ENCODE measurements at regions not wholly inside any gene's neighbourhood (a gene's known extent, or its start where the extent isn't known, plus 50 kb on each side); places are given as distances from the start of the nearest gene placed in this dataset.

GRCh38 chr15:98586066-98586465 lies 62.3 kb upstream of the IGF1R start:
- TF ChIP-seq CTCF (IDR thresholded peaks at IDR 0.05; ENCODE audit: insufficient read depth, low read length, poor library complexity, severe bottlenecking), result no peak
- no peak for TF ChIP-seq EZH2phosphoT487 (conservative IDR thresholded peaks at IDR 0.05; ENCODE audit: low read length)
